CD4-positive, alpha-beta T cell treated with Interleukin-12 subunit alpha and Interleukin-12 subunit beta, for 1 hour (primary cell): ENCODE measurements at regions not wholly inside any gene's neighbourhood (a gene's known extent, or its start where the extent isn't known, plus 50 kb on each side); places are given as distances from the start of the nearest gene placed in this dataset.

Experiments
- DNase-seq: peaks from one replicate; pipeline ENCODE4 v3.0.0-alpha.2; 2020

DNA sequence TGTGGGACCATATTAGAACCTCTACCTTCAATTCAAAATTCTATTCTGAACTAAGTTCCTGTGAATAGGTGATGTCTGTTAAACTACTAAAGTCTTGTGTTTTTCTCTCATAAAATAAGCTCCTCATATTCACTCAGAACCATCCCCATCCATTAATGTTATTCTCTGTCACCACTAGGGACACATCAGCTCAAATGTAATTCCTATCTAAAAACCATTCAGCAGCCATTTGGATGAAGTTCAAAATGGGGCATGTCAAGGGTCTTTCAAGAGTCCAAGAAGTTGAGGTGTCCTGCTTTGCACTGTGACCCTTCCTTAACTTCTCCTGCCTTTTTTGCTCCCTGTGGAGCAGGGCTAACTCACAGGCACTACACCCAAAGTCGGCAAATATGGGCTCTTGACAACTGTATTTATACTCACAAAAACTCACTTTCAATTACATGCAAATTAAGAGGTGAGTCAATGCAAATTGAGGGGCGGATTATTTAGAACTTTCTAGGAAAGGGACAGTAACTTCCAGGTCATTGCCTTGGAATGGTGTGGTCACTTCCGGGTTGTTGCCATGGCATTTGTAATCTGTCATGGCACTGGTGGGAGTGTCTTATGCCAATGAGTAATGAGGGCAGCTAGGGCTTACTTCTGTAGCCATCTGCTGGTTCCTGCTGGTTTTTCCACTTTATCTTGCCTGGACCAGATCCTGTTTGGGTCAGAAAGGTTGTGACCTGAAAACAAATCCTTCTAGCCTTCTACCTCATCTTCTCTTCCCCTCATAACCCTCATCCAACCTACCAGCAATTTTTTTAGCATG, 128.2 kb upstream of the COX10 start:
- DNase-seq: no peak

DNA sequence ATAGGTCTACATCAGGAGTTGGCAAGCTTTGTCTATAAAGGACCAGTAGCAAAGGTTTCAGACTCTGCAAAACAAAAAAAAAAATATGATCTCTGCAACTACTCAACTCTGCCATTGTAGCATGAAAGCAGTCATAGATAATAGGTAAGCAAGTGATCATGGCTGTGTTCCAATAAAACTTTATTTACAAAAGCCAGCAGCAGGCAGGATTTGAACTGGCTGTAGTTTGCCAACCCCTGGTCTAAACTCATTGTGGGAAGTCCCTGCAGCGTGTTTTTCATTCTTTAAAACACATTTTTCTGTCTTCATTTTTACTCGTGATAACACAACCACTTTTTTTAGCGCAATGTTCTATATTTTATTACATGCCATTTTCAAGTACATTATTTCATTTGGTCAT, 127.5 kb upstream of the COX10 start:
- no peak for DNase-seq

DNA sequence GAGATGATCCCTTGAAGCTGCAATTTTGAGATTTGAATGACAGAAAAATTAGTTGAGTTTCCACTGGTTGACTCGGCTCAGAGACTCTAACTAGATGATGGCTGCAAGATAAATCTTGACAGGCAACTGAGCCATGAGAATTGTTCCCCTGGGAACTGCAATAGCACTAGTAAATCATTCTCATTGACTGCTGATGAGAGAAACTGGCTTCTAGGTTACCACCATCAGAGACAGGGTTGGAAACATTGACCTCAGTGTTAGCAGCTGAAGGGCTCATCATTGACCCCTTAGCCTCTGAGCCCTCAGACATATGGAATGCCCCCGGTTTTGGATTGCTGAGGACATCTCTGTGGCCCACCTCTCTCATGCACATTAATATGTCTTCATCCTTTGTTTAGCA, 125.4 kb upstream of the COX10 start:
- DNase-seq: no peak

- no peak for DNase-seq
These were observed 121.8 kb upstream of the COX10 start for GRCh38 chr17:13947499-13947898.

- DNase-seq: no peak
These were observed 117.1 kb upstream of the COX10 start for GRCh38 chr17:13952009-13952750.

DNA sequence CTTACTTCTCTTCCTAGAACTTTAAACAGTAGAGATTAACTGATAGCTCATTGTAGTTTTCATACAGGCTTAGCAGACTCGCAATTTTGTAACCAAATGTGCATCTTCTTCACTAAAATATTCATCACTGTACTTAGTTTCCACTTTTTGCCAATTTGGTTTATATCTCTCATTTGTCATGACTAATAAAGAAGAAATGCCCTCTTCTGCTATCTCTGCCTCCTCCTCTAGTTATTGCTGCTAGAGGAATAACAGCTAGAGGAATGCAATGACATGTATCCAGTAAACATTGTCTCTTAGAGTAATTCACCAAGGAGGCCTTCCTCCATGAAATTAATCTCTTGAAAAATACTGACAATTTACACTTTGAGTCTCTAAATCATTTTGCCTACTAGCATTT, 115.5 kb upstream of the COX10 start:
- no peak for DNase-seq

- DNase-seq: no peak
These were observed 111.7 kb upstream of the COX10 start for GRCh38 chr17:13957636-13958035.

DNA sequence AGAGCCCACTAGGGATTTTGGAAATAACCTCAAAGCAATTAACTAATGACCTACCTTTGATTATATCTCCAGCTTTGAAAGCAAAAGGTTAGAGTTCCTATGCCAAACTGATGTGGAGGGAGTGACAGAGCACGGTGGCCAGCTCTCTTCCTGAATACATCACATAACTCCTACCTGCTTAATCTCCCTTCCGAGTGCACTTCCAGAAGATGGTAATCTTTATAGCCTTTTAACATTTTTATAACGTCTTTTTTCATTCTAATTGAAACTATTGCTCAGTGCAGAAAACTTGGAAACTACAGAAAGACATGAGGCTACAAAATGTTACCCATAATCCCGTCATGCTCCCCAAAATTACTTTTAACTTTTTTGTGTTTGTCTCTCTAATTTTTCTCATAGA, 110.5 kb upstream of the COX10 start:
- no peak for DNase-seq

- DNase-seq: no peak
These were observed 108.0 kb upstream of the COX10 start for GRCh38 chr17:13961265-13961664.

DNA sequence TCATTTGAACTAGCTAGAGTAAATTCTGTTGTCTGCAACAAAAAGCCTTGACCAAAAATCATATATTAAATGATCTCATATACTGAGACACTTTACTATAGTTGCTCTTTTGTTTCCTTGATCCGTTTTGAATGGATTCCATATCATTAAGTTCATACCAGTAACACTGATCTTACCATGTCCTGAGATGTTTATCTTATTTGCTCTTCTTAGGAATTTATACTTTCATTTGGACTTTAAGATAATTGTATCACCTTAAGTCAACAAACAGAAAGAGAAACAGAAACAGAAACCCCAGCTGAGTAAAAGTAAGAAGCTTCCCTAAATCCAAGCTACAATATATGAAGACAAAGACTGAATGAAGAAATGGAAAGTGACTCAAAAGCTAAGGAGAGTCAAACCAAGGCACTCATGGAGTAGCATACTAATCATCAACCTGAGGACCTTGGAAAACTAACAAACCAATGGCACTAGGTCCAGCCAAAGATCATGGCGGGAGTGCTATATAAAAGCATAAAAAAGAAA, 106.5 kb upstream of the COX10 start:
- DNase-seq: no peak

GRCh38 chr17:13967416-13967815, 101.9 kb upstream of the COX10 start:
- no peak for DNase-seq

DNA sequence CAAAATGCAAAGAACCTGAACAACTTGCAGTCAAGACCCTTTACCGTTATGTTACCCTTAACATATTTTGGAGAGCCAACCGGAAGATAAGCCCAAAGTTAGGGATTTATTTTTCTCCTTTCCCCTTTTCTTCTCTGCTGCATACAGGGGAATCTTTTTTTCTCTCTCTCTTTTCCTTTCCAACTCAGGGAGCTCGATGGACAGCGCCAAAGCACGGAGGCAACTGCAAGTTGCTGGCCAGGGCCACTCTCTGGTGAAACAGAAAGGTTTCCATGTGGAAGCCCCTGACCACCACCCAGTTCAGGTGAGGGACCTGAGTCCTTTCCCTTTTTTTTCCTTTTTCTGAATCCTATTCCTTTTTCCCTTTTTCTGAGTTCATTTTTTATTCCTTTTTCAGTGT, 98.8 kb upstream of the COX10 start:
- DNase-seq: no peak

- no peak for DNase-seq
These were observed 95.2 kb upstream of the COX10 start for GRCh38 chr17:13973960-13974651.

DNA sequence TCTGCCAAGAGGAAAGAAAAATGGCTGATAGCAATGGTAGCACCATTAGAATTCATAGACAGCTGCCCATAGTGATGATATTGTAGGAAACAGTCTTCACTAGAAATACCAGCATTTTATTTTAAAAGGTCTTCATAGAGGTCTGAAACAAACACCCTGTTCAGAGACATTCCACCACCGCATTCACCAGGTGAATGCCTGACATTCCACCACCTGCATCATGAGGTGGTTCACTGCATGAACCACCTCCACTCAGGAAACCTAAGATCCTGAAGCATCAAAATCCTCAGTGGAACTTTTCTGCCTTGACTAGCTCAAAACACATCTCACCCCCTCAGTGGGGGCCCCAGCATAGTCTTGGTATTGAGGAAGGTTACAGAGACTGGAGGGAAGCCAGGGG, 91.5 kb upstream of the COX10 start:
- DNase-seq: no peak

DNA sequence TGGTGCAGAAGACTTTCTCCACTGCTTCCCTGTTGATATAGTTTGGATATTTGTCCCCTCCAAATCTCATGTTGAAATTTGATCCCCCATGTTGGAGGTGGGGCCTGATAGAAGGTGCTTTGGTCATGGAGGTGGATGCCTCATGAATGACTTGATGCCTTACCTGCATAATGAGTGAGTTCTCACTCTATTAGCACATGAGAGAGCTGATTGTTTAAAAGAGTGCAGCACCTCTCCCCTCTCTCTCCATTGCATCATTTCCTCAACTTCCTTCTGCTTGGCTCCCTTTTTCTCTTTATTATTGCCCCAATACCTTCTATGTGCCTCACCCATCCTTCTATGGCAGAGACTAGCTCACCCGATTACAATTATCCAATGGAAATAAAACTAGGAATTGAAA, 90.8 kb upstream of the COX10 start:
- DNase-seq: no peak

DNA sequence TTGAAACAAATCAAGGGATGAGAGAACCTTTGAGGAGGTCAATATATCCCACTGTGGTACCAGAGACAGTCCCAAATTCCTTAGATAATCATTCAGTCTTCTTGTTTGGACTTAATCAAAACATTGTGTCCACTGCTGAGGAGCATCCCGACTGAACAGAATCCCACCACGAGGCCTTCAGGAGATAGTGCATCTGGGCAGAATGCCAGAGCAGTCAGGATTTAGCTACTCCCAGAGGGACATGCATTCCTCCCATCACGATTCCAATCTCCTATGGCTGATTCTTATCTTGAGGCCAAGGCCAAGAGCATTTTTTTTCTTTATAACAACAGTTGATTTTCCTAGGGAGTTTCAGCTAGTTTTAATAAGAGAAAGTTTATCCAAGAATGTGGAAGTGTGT, 87.4 kb upstream of the COX10 start:
- DNase-seq: no peak

GRCh38 chr17:13984956-13985355, 84.3 kb upstream of the COX10 start:
- DNase-seq: no peak

DNA sequence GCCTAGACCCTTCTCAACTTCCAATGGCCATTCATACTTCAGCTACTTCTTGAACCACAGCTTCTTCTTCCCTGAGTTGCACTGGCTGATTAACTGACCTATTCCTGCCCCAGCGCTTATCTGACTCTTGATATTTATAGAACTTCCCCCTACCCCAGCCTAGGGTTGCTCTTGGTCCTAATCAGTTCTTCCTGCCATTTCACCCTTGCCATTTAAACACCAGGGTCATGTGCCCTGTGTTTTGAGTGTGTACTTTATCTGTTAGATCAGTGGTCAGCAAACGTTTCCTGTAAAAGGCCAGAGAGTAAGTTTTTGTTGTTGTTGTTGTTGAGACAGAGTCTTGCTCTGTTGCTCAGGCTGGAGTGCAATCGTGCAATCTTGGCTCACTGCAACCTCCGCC, 82.4 kb upstream of the COX10 start:
- DNase-seq: no peak

DNA sequence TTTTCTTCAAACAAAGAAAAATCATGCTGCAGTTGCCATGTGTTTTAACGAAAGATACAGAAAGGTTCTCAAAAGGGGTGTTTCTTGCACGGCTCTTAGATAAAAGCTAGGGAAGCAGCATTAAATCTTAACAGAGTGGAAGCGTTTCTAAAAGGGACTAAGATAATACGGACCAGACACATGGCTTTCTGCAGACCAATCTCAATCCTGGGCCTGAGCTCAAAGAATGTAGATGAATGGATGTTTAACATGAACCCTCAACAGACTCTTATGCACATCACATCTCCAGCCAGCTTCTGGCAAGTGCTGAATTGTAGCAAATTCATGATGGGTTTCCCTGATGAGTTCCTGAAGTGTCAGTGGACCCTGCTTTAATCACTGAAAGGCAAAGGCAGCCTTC, 80.2 kb upstream of the COX10 start:
- no peak for DNase-seq

DNA sequence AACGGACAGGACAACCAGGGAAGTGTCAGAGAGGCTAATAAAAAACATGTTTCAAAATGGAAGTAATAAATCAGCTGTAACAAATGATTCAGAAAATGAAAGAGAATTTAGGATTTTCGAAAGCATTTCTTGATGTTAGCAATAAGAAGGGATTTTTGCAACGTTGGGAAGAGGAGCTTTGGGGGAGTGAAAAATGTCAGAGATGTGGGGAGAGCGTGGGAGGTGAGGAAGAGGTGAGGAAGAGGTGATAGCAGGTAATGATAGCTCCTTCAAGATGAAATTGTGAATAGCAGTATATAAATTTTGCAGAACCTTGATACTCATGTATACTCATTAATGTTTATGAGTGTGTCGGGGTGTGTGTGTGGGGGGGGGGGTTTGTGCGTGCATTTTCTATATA, 76.2 kb upstream of the COX10 start:
- DNase-seq: no peak

DNA sequence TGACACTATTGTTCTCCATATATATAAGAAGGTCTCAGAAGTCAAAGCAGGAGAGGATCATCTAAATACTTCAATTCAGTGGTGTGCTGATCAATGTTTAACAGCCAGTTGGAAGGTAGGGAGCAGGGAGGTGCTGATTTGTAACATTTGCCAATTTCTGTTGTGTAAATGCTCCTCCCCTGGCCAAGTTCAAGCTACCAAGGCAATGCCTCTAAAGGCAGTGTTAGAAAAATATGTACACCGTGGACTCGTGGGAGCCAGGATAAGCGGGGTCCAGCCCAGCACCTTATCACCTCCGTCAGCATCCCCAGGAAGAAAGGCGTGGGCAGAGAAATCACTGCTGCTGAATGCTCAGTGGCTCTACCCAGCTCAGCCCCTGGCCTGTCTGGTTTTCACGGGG, 75.3 kb upstream of the COX10 start:
- DNase-seq: no peak

GRCh38 chr17:13995856-13996271, 73.4 kb upstream of the COX10 start:
- no peak for DNase-seq

GRCh38 chr17:13996276-13996675, 73.0 kb upstream of the COX10 start:
- DNase-seq: no peak

- DNase-seq: no peak
These were observed 72.6 kb upstream of the COX10 start for GRCh38 chr17:13996748-13997147.
